GM19395 (cell line): ENCODE measurements at regions not wholly inside any gene's neighbourhood (a gene's known extent, or its start where the extent isn't known, plus 50 kb on each side); places are given as distances from the start of the nearest gene placed in this dataset.
A peak's percentile ranks its signal among the peaks of the same experiment; 100 is the strongest.
"Not testable (repeated sequence)": the region's sequence is repeated elsewhere in the genome, so short reads cannot be mapped to it uniquely, and the experiment has no call there.

Experiments used
- ATAC-seq: cut with Tn5 transposase; IDR thresholded peaks from one replicate; pipeline ENCODE4 v1.9.1; 2021; ENCODE audit warnings: mild to moderate bottlenecking, moderate library complexity; ENCODE audit not compliant: unreplicated experiment

- ATAC-seq, result no peak
Measured at GRCh38 chr1:208682664-208683013, 438.5 kb upstream of the PLXNA2 start.

DNA sequence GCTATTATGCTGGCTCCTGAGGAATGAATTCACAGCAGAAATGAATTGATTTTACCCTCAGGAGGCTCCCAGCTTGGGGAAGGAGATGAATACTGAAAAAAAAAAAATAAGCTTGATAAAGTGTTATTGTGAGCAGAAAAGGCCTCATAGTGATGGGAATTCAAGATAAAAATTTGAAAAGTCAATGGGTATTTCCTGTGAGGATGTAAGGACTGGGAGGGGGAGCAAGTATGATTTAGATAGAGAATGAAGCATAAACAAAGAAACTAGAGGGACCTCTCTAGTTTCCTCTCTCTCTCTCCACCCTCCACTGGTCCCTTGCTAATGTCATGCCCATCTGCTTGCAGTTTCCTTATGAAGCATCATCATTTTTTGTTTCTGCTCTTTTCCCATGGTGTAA is 439.0 kb upstream of the PLXNA2 start:
- no peak for ATAC-seq

DNA sequence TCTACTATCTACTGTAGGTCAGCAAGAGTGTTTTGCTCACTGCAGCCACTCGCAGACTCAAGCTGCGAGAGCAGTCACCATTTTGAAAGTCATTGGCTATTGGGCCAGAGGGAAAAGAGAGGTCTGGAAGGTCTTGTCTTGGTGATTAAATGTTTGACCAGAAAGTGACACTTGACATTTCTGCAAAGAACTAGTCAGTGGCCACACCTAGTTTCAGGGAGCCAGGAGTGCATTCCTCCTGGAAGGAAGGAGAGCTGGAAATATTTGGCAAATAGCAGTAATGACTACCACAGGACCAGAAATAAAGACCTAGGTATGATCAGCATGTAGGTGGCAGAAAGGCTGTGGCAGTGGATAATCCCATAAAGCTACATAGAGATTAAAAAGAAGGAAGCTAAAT is 440.0 kb upstream of the PLXNA2 start:
- ATAC-seq, result no peak

- ATAC-seq, result no peak
Measured at GRCh38 chr1:208686592-208686991, 442.4 kb upstream of the PLXNA2 start.

DNA sequence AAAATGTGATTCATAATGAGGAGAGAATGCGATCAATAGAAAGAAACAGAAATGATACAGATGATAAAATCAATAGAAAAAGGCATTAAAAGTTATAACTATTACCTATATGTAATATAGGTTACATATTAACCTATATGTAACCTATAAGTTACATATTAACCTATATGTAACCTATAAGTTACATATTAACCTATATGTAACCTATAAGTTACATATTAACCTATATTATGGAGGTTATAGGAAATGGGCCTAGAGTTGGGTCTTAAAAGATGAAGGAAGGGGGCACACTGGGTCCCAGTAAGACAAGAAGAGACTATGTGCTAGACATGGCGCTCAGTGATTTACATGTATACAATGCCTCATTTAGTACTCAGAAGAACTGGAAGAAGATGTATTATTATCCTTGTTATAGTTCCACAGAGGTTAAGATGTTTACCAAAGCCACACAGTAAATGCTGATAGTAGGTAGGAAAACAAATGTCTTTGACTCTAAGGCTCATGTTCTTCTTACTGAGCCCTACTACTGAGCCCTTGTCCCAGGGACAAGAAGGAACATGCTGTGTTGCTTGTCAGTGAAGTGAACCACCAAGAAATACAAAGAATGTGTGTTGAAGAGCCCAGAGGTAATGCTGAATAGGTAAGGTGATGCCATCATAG is 444.6 kb upstream of the PLXNA2 start:
- no peak for ATAC-seq

DNA sequence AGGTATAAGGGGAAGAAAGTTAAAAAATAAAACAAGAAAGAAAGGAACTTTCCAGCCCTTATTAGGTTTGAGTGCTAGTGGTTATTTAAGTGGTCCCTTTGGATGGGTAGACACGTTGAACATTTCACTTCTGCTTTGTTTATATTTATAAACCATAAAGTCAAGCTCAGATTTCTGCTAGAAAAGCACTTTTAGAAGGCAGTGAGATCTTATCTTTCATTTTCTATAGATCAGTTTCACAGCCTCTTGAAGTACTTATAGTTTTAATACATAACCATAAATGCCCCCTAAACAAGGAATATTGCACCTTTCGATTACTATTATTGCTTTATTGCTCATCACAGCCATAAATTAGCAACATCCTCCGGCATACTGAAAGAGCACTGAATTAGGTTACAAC is 446.8 kb upstream of the PLXNA2 start:
- no peak for ATAC-seq

DNA sequence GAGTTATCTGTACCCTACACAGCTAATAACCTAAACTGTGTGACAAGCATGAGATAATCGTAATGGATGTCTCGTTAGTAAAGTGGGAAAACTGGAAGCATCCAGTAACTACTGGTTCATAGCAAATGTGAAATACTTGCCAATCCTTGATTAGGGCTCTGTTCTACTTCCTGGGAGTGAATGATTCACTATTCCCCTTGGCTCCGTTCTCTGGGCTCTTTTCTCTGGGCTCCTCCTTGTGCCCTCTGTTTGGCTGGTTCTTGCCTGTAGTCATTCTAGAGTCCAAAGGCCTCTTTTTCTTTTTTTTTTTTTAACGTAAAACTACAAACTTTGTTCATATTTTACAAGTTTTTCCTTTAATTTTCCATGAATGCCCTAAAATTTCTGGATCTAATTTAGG is 465.8 kb upstream of the PLXNA2 start:
- no peak for ATAC-seq

DNA sequence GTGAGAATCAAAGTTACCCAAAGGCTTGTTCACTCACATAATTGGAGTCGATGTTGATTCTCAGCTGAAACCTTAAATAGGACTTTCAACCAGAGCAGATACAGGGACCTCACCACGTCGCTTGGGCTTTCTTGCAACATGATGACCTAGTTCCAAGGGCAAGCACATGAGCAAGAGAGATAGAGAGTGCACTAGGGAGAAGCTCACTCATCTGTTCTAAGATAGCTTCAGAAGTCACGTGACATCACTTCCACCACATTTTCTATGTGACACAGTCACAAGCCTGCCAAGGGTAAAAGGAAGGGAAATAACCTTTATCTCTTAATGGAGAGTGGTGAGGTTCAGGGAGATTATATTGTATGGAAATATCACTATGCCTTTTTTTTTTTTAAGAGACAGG is 470.1 kb upstream of the PLXNA2 start:
- ATAC-seq, result no peak

DNA sequence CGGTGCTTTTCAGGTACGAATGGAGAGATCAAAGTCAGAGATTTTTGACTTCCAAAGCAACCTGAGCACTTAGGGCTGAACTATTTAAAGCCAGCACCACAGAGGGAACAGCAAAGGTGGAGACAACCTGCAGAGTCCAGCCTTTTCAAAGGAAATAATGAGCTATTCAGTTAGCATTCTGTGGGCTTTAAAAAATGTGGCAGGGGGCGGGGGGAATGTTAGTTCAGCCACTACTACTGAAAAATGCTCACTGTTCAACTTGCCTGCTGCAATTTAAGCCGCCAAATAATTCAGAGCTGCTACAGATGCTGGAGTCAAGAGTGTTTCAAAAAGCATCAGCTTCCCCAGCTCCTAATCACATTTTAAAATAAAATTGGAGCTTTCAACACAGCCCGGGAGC is 473.3 kb upstream of the PLXNA2 start:
- ATAC-seq, result no peak

DNA sequence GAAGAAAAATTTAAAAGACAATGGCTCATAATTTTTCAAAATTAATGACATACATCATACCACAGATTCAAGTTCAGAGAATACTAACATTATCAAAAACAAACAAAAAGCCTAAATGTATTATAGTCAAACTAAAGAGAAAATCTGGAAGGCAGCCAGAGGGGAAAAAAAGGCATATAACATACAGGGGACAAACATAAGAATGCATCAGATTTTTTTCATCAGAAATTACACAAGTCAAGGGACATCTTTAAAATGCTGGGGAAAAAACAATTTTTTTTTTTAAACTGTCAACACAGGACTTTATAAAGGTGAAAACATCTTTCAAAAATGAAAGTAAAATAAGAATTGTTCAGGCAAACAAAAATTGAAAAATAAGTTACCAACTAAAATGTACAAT is 478.4 kb upstream of the PLXNA2 start:
- no peak for ATAC-seq

DNA sequence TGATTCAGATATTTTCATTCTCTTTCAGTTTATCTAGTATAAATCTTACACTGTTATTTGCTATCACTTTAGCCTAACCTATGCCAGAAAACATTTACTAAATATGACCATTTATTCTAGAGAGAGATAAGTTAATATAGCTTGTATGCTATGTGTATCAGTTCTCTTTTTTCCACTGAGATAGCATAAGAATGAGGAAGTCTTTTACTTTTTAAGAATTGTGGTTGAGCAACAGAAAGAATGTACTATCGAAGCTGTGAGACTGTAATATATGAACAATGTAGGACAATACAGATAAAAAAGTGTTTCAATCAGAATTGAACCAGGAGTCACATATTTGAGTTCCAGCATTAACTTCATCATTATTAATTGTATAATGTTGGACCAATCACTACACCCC is 479.9 kb upstream of the PLXNA2 start:
- no peak for ATAC-seq

DNA sequence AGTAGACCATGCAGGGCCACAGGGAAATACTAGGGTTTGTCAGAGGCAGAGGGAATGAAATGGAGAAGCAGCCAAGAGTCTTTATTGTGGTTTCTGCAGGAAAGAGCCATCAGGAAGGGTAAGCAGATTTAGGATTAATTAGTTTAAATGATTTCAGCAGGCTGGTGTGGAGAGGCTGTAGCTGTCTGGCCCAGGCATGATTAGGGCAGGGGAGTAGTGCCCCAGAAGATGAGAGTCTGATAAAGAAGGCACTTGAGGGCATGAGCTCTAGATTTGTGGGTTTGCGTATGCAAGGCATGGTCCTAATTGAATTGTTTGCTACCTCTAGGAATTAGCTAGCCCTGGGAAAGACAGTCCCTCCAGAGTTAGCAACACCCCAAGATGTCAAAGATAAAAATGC is 484.6 kb upstream of the PLXNA2 start:
- ATAC-seq, result no peak

DNA sequence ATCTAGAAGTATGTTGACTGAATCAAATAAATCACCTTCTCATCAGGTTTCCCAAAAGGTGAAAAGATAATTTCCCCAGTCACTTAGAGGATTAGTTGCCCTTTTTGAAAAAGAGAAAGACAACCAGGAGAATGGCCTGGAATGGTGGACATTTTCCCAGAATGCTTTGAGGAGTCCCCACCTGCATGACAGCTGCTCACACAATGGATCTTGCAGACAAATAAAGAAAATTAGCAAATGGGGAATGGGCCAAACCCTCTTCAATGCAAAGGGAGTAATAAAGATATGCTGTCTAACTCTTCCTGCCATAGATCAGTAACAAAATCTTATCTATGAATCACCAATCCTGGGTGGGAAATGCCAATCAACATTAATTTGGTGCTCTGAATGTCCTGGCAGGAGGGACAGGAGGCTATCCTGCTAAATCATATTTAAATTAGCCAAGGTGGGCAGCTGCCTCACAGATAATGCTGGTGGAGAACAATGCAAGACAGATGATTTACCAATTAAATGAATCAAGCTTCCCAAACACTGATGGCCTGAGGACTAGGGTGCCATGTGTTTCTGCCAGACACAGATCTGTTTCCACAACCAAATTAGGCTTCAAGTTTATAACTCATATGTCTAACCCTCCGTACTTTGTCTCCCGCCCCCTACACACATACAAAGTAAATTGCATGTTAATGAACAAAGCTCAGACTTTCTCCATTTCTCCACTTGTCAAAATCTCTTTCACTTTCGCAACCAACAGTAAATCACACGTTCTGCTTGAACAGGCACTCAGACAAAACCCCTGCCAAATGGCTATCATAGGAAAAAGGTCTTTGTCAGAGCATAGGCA is 488.0 kb upstream of the PLXNA2 start:
- peak; percentile 98 for ATAC-seq

DNA sequence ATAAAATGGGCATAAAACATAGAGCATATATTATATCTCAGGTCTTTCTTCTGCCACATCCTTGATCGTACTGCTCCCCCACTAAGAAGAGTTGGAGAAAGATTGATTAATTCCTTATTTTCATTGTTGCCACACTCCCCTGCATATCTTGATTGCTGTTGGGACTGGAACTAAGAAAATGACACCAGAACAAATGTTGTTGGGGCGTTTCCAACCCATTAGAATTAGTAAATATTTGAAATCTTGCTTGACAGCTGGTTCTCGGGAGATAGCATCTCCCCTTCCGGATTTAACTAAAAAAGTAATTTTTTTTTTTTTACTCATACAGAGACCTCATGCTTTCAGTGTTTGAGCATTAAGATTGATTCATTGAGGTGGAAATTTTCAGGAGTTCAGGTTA is 493.0 kb upstream of the PLXNA2 start:
- ATAC-seq, result no peak

DNA sequence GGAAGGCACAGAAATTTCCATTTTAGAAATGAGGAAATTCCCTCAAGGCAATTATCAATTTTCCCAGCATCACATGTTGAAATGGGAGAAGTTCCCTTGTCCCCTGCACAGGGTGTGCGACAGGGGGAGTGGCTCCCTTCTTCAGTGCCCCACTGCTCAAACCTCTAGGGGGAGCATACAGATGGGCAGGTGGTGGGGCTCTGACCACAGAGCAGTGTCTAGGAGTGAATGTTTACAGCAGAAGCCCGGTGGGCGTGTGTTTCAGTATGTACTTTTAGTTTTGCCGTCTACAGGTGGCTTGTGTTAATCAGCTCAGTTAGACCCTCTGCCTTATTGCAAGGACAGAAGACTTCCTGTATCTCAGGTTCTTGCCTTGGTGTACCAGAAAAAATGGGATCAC is 493.7 kb upstream of the PLXNA2 start:
- peak; percentile 84 for ATAC-seq

DNA sequence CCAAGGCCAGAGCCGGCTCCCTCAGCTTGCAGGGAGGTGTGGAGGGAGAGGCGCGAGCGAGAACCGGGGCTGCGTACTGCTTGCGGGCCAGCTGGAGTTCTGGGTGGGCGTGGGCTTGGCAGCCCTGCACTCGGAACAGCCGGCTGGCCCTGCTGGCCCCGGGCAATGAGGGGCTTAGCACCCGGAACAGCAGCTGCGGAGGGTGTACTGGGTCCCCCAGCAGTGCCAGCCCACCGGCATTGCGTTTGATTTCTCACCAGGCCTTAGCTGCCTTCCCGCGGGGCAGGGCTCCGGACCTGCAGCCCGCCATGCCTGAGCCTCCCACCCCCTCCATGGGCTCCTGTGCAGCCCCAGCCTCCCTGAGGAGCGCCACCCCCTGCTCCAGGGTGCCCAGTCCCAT is 495.5 kb upstream of the PLXNA2 start:
- not testable (repeated sequence) for ATAC-seq

DNA sequence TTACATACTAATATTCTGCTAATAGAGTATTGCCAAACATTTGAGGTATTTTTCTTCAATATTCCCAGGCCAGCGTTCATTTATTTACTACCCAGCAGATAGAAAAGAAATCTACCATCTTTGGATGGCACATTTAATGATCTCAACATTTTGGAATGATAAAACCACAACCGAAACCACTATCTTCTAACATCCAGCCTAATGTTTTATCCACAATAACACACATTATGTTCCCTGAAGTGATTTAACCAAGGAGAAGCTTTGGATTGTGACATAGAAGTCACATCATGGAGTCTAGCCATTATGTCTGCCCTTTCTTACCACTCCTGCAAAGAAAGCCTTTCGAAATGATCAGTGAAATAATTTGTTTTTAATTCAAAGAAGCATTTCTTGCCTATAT is 497.1 kb upstream of the PLXNA2 start:
- ATAC-seq, result no peak

GRCh38 chr1:208743361-208743760 is 499.2 kb upstream of the PLXNA2 start:
- no peak for ATAC-seq

DNA sequence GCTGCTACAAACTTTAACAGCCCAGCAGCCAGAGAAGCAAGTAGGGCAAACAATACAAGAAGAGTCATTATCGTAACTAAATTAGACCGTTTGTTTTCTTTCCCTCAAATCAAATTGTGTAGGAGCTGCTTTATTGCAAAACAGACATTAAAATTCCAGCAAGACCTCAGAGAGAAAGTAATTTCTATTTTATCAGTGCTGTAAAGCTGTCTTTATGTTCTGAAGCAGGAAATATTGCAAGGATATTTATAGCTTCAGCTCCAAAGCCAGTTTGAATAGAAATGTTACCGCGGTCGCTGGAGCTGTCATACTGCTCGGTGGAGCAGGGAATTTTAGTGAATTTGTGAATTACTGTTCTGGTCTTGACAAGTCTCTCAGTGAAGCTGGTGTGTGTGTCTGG is 503.8 kb upstream of the PLXNA2 start:
- ATAC-seq, result no peak

- no peak for ATAC-seq
Measured at GRCh38 chr1:208748387-208749165, 504.4 kb upstream of the PLXNA2 start.

DNA sequence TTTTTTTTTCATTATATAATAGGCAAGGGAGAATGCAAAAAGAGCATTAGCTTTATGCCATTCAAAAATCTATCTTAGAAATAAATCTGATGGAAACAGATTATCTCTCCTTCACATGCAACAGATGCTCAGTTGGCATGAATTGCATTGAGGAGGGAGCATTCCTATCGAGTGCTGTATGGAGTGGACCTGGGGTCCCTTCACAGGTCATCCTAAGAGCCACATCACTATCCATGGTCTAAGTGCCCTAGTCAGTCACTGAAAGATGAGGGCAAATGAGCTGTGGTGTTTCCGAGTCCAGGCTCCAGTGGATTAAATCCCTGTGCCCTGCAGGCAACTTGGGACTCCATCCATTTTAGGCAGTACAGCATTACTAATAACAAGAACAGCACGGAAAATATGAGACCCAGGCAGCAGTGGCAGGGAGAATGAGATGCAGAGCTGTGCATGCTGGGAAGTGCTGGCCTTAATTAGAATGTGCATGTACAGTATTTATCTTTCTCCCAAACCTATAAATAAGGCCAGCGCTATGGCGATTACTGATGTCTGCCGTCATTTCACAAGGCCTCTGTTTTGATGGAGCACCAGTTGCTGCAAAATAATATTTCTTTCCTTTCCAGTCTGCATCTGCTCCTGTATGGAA is 512.3 kb upstream of the PLXNA2 start:
- ATAC-seq, result no peak
